ENCODE measurements at regions not wholly inside any gene's neighbourhood (a gene's known extent, or its start where the extent isn't known, plus 50 kb on each side); places are given as distances from the start of the nearest gene placed in this dataset.

- TF ChIP-seq ZKSCAN8 (CRISPR knock-in tag; IDR thresholded peaks at IDR 0.05; ENCODE audit: borderline replicate concordance) = no peak
Observed at GRCh38 chr5:72034770-72035169, 72.5 kb upstream of the MAP1B start (continued).

GRCh38 chr5:72035831-72036230, 71.4 kb upstream of the MAP1B start:
- Histone ChIP-seq H3K4me3 (replicated peaks in 1 of 3; ENCODE audit: insufficient read depth in 1 of 3, low read depth in 2 of 3, low read length in 3 of 3) (no peak overlapping the region), H3K36me3 (replicated peaks in 1 of 2; ENCODE audit: control insufficient read depth in 1 of 2, insufficient read depth in 2 of 2, low read length in 2 of 2) (no peaks in the 10 kb centered on the region), H2AFZ (ENCODE audit: low read length) (no peak overlapping the region), H3K4me1 (ENCODE audit: insufficient read depth, low read length) (no peaks in the 10 kb centered on the region), H3K27me3 (ENCODE audit: control insufficient read depth in 1 of 2, insufficient read depth in 2 of 2, low read length in 2 of 2) (no peaks in the 10 kb centered on the region; a peak in 1 of 5 replicates), H3K27ac (ENCODE audit: extremely low read length, insufficient read depth, low read length) (no peak overlapping the region), H4K20me1 (ENCODE audit: insufficient read depth, low read length) (no peaks in the 10 kb centered on the region), H3K9ac (ENCODE audit: insufficient read depth, low read depth, low read length) (no peak overlapping the region), H3K79me2 (ENCODE audit: insufficient read depth, low read length) (no peaks in the 10 kb centered on the region), H3K9me3 (ENCODE audit: low read length) (no peaks in the 10 kb centered on the region), H3K4me2 (ENCODE audit: low read depth, low read length) (no peak overlapping the region)
- intact Hi-C loops (cut with micrococcal nuclease; ENCODE audit: unreplicated experiment) = no loop called here
- ChIA-PET CTCF (ENCODE audit: low intra/inter-chr PET ratio, low total read pairs) (no interaction called here), POLR2A (no interaction called here)
- in situ Hi-C loops (cut with HindIII; ENCODE audit: extremely low pct_ligation_motif_present, low pct_unique_long_range_greater_than_20kb) = no loop called here
- TF ChIP-seq ZMYM3 (CRISPR knock-in tag; IDR thresholded peaks at IDR 0.05) (no peak), PREB (CRISPR knock-in tag; IDR thresholded peaks at IDR 0.05) (no peak), ARNT2 (CRISPR knock-in tag; IDR thresholded peaks at IDR 0.05; ENCODE audit: low read depth) (no peak), HIC2 (CRISPR knock-in tag; IDR thresholded peaks at IDR 0.05; ENCODE audit: low read depth) (no peak), ZNF30 (CRISPR knock-in tag; IDR thresholded peaks at IDR 0.05) (no peak), ZFAT (CRISPR knock-in tag; conservative IDR thresholded peaks at IDR 0.05) (no peak), BCL3 (CRISPR knock-in tag; IDR thresholded peaks at IDR 0.05) (no peak), ZFP36 (IDR thresholded peaks at IDR 0.05; ENCODE audit: borderline replicate concordance, low read depth, low read length, partially characterized antibody) (no peak), TBP (CRISPR knock-in tag; IDR thresholded peaks at IDR 0.05) (no peak), SP140L (CRISPR knock-in tag; IDR thresholded peaks at IDR 0.05; ENCODE audit: borderline replicate concordance) (no peak), CREM (IDR thresholded peaks at IDR 0.05) (no peak), CREM (CRISPR knock-in tag; IDR thresholded peaks at IDR 0.05) (no peak), SIN3B (IDR thresholded peaks at IDR 0.05; ENCODE audit: low read length) (no peak), NFKB2 (CRISPR knock-in tag; IDR thresholded peaks at IDR 0.05; ENCODE audit: borderline replicate concordance) (no peak), ZNF430 (CRISPR knock-in tag; IDR thresholded peaks at IDR 0.05) (no peak)
- DNase-seq (ENCODE audit: low spot score) (no peak), FAIRE-seq (no peak), ATAC-seq (no peak)
- 11% methylated on average over 3 of the region's 3 CpGs for WGBS (ENCODE audit: low lambda C conversion rate)
- no TSS peak for BruUV-seq (replicated peaks)
